Thyroid gland (tissue), 4 donors: ENCODE measurements at regions not wholly inside any gene's neighbourhood (a gene's known extent, or its start where the extent isn't known, plus 50 kb on each side); places are given as distances from the start of the nearest gene placed in this dataset.

Experiments used
- CTCF ChIP-seq, 6 experiments: fragments of 200-600 bp in 3 of 6; fragments of 450-650 bp in 3 of 6; sonication (generic) in 3 of 6; IDR thresholded peaks; one replicate each; pipeline ENCODE4 v1.5.1; 2016 to 2019; ENCODE audit warnings: antibody characterized with exemption in 6 of 6, mild to moderate bottlenecking in 2 of 6, inconsistent platforms in 1 of 6, moderate library complexity in 1 of 6
- POLR2A ChIP-seq, 2 donors: fragments of 450-650 bp; IDR thresholded peaks; one replicate each; pipeline ENCODE4 v1.6.1; 2017; ENCODE audit warnings: antibody characterized with exemption in 2 of 2, mild to moderate bottlenecking in 2 of 2, moderate library complexity in 1 of 2

GRCh38 chr1:208606959-208607358 is 362.8 kb upstream of the PLXNA2 start:
- TF ChIP-seq POLR2A (IDR thresholded peaks at IDR 0.05) (no peak), CTCF (IDR thresholded peaks at IDR 0.05) (no peak)
